GM23248 (cell line): ENCODE measurements at regions not wholly inside any gene's neighbourhood (a gene's known extent, or its start where the extent isn't known, plus 50 kb on each side); places are given as distances from the start of the nearest gene placed in this dataset.

Experiments used
- EZH2 ChIP-seq: fragments of 200-600 bp; sonication (generic); IDR thresholded peaks from 2 replicates; pipeline ENCODE4 v1.6.1; 2018; ENCODE audit warnings: antibody characterized with exemption, mild to moderate bottlenecking; ENCODE audit not compliant: insufficient read depth, poor library complexity, severe bottlenecking
- EZH2phosphoT487 ChIP-seq: fragments of 200-600 bp; sonication (generic); IDR thresholded peaks from 2 replicates; pipeline ENCODE4 v1.6.1; 2018; ENCODE audit warnings: antibody characterized with exemption, moderate library complexity, mild to moderate bottlenecking, low read depth; ENCODE audit not compliant: insufficient read depth

DNA sequence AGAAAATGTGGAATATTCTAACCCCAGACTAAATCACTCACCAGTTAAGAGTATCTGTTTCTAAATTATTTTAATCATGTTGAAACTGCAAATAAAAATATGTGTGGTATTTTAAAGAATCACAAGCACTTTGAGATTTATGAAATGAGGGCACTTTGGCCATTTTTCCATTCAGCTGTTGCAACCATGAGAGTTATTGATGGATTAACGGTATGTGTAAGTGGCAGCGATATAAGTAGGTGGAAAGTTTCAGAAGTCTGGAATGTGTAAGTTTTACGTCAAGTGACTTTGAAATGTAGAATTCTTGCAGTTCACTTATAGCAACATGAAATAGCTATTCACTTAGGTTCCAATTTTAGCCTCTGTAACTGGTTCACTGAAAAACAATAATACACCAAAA is 905.1 kb upstream of the SLIT2 start:
- TF ChIP-seq EZH2phosphoT487 = no peak
- no peak for TF ChIP-seq EZH2
